ENCODE measurements at regions not wholly inside any gene's neighbourhood (a gene's known extent, or its start where the extent isn't known, plus 50 kb on each side); places are given as distances from the start of the nearest gene placed in this dataset.

GRCh38 chr3:16784973-16785372, 99.8 kb upstream of the PLCL2 start:
- TF ChIP-seq POLR2A (IDR thresholded peaks at IDR 0.05; ENCODE audit: low read length) (no peak), GATA1 (IDR thresholded peaks at IDR 0.05; ENCODE audit: low read depth, low read length) (no peak)

Data from erythroblast (primary cell).